ENCODE measurements at regions not wholly inside any gene's neighbourhood (a gene's known extent, or its start where the extent isn't known, plus 50 kb on each side); places are given as distances from the start of the nearest gene placed in this dataset.

- no peak for DNase-seq (ENCODE audit: low read depth, low spot score)
- TF ChIP-seq YY1 (IDR thresholded peaks at IDR 0.05; ENCODE audit: extremely low read depth, insufficient replicate concordance, low read depth, low read length): no peak
- no peak for TF ChIP-seq EZH2 (IDR thresholded peaks at IDR 0.05)
- no peak for TF ChIP-seq REST (IDR thresholded peaks at IDR 0.05; ENCODE audit: low read depth)
- TF ChIP-seq JUND (IDR thresholded peaks at IDR 0.05): 0 out of 2 replicates have a peak, but pooled peaks have one; percentile 5
- TF ChIP-seq ZNF274 (IDR thresholded peaks at IDR 0.05; ENCODE audit: low read depth, low read length): no peak
- ChIA-PET RAD21 (ENCODE audit: low non-redundant PET in 1 of 2, low total read pairs in 2 of 2, uncharacterized antibody in 2 of 2, unreplicated experiment in 2 of 2) (no interaction called here), POLR2A (no interaction called here), CTCF (no interaction called here)
- no peaks in the 10 kb centered on the region for H3K9me2 ChIP-seq (ENCODE audit: insufficient read depth)
- BruUV-seq (replicated peaks): no TSS peak
- H3K27ac ChIP-seq (ENCODE audit: low read depth, low read length): peak overlapping the region; percentile 31; the same call in 1 of the 2 replicates
- H3K9ac ChIP-seq (ENCODE audit: low read length): no peak overlapping the region
- H3K27me3 ChIP-seq (ENCODE audit: insufficient read depth, low read length): no peaks in the 10 kb centered on the region
- no peak overlapping the region; a peak in 1 of 4 replicates for H3K4me3 ChIP-seq (replicated peaks in 1 of 2; ENCODE audit: low read depth in 1 of 2, low read length in 2 of 2)
- H4K20me1 ChIP-seq (ENCODE audit: insufficient read depth): no peaks in the 10 kb centered on the region
- peak overlapping the region; percentile 57 for H2AFZ ChIP-seq (ENCODE audit: low read depth, low read length, poor library complexity, severe bottlenecking)
- no peaks in the 10 kb centered on the region for H3K79me2 ChIP-seq (ENCODE audit: insufficient read depth, low read length)
- no peak for ATAC-seq
- no peaks in the 10 kb centered on the region for H3K36me3 ChIP-seq (ENCODE audit: control insufficient read depth in 1 of 2, insufficient read depth in 2 of 2, low read length in 2 of 2)
- no peaks in the 10 kb centered on the region for H3K9me3 ChIP-seq (ENCODE audit: control insufficient read depth in 1 of 2, insufficient read depth in 1 of 2, low read depth in 1 of 2, low read length in 2 of 2)
- peak overlapping the region; percentile 26 for H3K4me2 ChIP-seq (ENCODE audit: low read length)
- peaks cover 18 to 20% of the 10 kb centered on the region in 2 experiments for H3K4me1 ChIP-seq (ENCODE audit: control insufficient read depth in 1 of 2, insufficient read depth in 2 of 2, low read length in 2 of 2)
- intact Hi-C loops (cut with micrococcal nuclease): no loop called here
Measured at GRCh38 chr2:149768320-149768799, 180.8 kb upstream of the MMADHC start.

- no peaks in the 10 kb centered on the region for H3K27me3 ChIP-seq (ENCODE audit: insufficient read depth, low read length)
- peaks cover 18 to 20% of the 10 kb centered on the region in 2 experiments for H3K4me1 ChIP-seq (ENCODE audit: control insufficient read depth in 1 of 2, insufficient read depth in 2 of 2, low read length in 2 of 2)
- DNase-seq (ENCODE audit: low read depth, low spot score): no peak
- no peaks in the 10 kb centered on the region for H3K79me2 ChIP-seq (ENCODE audit: insufficient read depth, low read length)
- TF ChIP-seq TCF7L2 (IDR thresholded peaks at IDR 0.05; ENCODE audit: borderline replicate concordance, extremely low read depth, insufficient read depth, insufficient read length) (no peak), POLR2AphosphoS5 (IDR thresholded peaks at IDR 0.05; ENCODE audit: low read depth, low read length) (no peak)
- intact Hi-C loops (cut with micrococcal nuclease): no loop called here
- H3K9ac ChIP-seq (ENCODE audit: low read length): no peak overlapping the region
- POLR2A ChIA-PET: no interaction called here
- no peak overlapping the region for H3K4me3 ChIP-seq (replicated peaks in 1 of 2; ENCODE audit: low read depth in 1 of 2, low read length in 2 of 2)
- CTCF ChIA-PET: no interaction called here
- H4K20me1 ChIP-seq (ENCODE audit: insufficient read depth): no peaks in the 10 kb centered on the region; the same call in 1 of the 2 replicates
- H2AFZ ChIP-seq (ENCODE audit: low read depth, low read length, poor library complexity, severe bottlenecking): peak overlapping the region; percentile 46
- RAD21 ChIA-PET (ENCODE audit: low non-redundant PET in 1 of 2, low total read pairs in 2 of 2, uncharacterized antibody in 2 of 2, unreplicated experiment in 2 of 2): no interaction called here
- no peak for ATAC-seq
- H3K36me3 ChIP-seq (ENCODE audit: control insufficient read depth in 1 of 2, insufficient read depth in 2 of 2, low read length in 2 of 2): no peaks in the 10 kb centered on the region
- peak overlapping the region; percentile 31; the same call in 1 of the 2 replicates for H3K27ac ChIP-seq (ENCODE audit: low read depth, low read length)
- no TSS peak for BruUV-seq (replicated peaks)
- H3K9me2 ChIP-seq (ENCODE audit: insufficient read depth): no peaks in the 10 kb centered on the region
- H3K4me2 ChIP-seq (ENCODE audit: low read length): peak overlapping the region; percentile 26
- no peaks in the 10 kb centered on the region for H3K9me3 ChIP-seq (ENCODE audit: control insufficient read depth in 1 of 2, insufficient read depth in 1 of 2, low read depth in 1 of 2, low read length in 2 of 2)
Measured at GRCh38 chr2:149767516-149767974, 180.0 kb upstream of the MMADHC start.
